GM19099 (cell line): ENCODE measurements at regions not wholly inside any gene's neighbourhood (a gene's known extent, or its start where the extent isn't known, plus 50 kb on each side); places are given as distances from the start of the nearest gene placed in this dataset.

Experiments used
- POLR2A ChIP-seq: IDR thresholded peaks from 3 replicates; pipeline ENCODE4 v1.6.1; 2011; ENCODE audit warnings: low read depth; ENCODE audit not compliant: insufficient read length; ENCODE audit errors: extremely low read depth

GRCh38 chr13:22106058-22106457 is 435.2 kb downstream of the FGF9 start:
- no peak for TF ChIP-seq POLR2A

GRCh38 chr13:22107549-22107948 is 436.7 kb downstream of the FGF9 start:
- TF ChIP-seq POLR2A: no peak

- TF ChIP-seq POLR2A: no peak
These were observed 437.5 kb downstream of the FGF9 start for GRCh38 chr13:22108283-22108942.

GRCh38 chr13:22108979-22109378 is 438.1 kb downstream of the FGF9 start:
- TF ChIP-seq POLR2A: no peak

GRCh38 chr13:22110368-22110767 is 439.5 kb downstream of the FGF9 start:
- no peak for TF ChIP-seq POLR2A

- no peak for TF ChIP-seq POLR2A
These were observed 440.4 kb downstream of the FGF9 start for GRCh38 chr13:22111152-22111783.

- no peak for TF ChIP-seq POLR2A
These were observed 441.1 kb downstream of the FGF9 start for GRCh38 chr13:22111961-22112360.

- no peak for TF ChIP-seq POLR2A
These were observed 442.3 kb downstream of the FGF9 start for GRCh38 chr13:22112956-22113745.

- TF ChIP-seq POLR2A: no peak
These were observed 443.9 kb downstream of the FGF9 start for GRCh38 chr13:22114630-22115311.

- no peak for TF ChIP-seq POLR2A
These were observed 447.3 kb downstream of the FGF9 start for GRCh38 chr13:22118158-22118557.

- TF ChIP-seq POLR2A: no peak
These were observed 449.8 kb downstream of the FGF9 start for GRCh38 chr13:22120646-22121045.

- TF ChIP-seq POLR2A: no peak
These were observed 450.4 kb downstream of the FGF9 start for GRCh38 chr13:22121146-22121739.

- TF ChIP-seq POLR2A: no peak
These were observed 455.7 kb downstream of the FGF9 start for GRCh38 chr13:22126433-22127021.

GRCh38 chr13:22127277-22128164 is 456.6 kb downstream of the FGF9 start:
- no peak for TF ChIP-seq POLR2A
